D721Med (cell line): ENCODE measurements at regions not wholly inside any gene's neighbourhood (a gene's known extent, or its start where the extent isn't known, plus 50 kb on each side); places are given as distances from the start of the nearest gene placed in this dataset.
"Not testable (repeated sequence)": the region's sequence is repeated elsewhere in the genome, so short reads cannot be mapped to it uniquely, and the experiment has no call there.

ENCODE experiments used
- DNase-seq: peaks from one replicate; pipeline ENCODE4 v3.0.0; 2011; ENCODE audit warnings: low spot score; ENCODE audit not compliant: insufficient read length
- FAIRE-seq: peaks from 2 replicates; lab custom pipeline; 2011; peaks lifted over from hg19 to GRCh38; lab: Jason Lieb, UNC
- TF ChIP-seq, protein P1 (sequence below): IDR thresholded peaks from 2 replicates; pipeline ENCODE4 v1.5.1; 2012; ENCODE audit warnings: mild to moderate bottlenecking, control low read depth; ENCODE audit not compliant: insufficient read depth; ENCODE audit errors: missing control alignments

GRCh38 chr2:34529965-34530364 lies 930.9 kb upstream of the FAM98A start:
- FAIRE-seq (no peak), DNase-seq (no peak)
- TF ChIP-seq, protein P1, sequence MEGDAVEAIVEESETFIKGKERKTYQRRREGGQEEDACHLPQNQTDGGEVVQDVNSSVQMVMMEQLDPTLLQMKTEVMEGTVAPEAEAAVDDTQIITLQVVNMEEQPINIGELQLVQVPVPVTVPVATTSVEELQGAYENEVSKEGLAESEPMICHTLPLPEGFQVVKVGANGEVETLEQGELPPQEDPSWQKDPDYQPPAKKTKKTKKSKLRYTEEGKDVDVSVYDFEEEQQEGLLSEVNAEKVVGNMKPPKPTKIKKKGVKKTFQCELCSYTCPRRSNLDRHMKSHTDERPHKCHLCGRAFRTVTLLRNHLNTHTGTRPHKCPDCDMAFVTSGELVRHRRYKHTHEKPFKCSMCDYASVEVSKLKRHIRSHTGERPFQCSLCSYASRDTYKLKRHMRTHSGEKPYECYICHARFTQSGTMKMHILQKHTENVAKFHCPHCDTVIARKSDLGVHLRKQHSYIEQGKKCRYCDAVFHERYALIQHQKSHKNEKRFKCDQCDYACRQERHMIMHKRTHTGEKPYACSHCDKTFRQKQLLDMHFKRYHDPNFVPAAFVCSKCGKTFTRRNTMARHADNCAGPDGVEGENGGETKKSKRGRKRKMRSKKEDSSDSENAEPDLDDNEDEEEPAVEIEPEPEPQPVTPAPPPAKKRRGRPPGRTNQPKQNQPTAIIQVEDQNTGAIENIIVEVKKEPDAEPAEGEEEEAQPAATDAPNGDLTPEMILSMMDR = no peak

- DNase-seq (no peak), FAIRE-seq (no peak)
- TF ChIP-seq, protein P1 = no peak
Observed at GRCh38 chr2:34523958-34524514, 924.9 kb upstream of the FAM98A start.

DNA sequence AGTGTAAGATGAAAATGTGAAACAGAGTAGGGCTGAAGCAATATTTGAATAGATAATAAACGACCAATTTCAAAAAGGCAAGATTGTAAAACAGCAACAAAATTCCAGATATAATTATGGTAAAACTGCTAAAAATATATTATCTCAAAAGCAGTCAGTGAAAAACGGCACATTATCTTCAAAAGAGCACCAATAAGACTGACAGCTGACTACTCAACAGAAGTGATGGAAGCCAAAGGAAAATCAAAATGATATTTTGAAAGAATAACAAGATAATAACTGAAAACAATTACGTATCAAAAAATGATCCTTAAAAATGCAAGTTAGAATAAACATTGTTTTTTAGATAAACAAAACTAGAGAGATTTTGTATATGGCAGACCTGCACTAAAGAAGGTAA lies 920.6 kb upstream of the FAM98A start:
- FAIRE-seq (no peak), DNase-seq (no peak)
- TF ChIP-seq, protein P1 = no peak

DNA sequence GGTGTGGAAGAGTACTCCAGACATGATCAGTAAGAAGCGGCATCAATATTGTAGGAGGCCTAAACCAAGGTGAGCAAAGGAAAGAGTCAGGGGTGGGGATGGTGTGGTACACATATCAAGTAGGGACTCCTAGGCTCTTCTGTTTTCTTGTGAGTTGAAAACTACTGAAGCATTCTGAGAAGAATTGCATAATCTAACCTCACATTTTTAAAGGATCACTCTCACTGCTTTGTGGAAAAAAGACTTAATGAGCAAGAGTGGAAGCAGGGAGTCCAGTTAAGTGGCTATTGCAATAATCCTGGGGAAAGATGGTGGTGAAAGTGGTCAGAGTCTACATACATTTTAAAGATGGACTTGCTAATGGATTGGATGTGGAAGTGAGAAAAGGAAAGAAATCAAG lies 899.5 kb upstream of the FAM98A start:
- no peak for DNase-seq
- TF ChIP-seq, protein P1 = no peak
- FAIRE-seq = no peak

GRCh38 chr2:34494192-34494591 lies 895.1 kb upstream of the FAM98A start:
- FAIRE-seq, DNase-seq: not testable (repeated sequence)

GRCh38 chr2:34492561-34493455 lies 893.7 kb upstream of the FAM98A start:
- FAIRE-seq (no peak), DNase-seq (no peak)
- TF ChIP-seq, protein P1 = no peak

DNA sequence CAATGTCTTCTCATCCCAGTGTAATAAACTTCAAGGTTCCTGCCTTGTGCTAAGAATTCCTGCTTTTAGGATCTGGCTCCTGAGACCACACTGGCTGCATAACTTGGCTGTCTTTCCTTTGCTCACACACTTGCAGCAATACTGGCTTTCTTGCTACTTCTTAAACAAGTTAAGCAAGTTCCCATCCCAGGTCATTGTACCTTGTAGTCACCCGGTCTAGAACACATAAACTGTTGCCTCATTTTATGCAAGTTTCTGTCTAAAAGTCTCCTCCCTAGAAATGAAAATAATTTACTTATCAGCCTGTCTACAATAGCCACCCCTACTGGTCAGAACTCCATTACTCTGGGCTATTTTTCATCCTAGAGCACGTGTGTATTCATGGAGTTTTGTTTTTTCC lies 887.9 kb upstream of the FAM98A start:
- DNase-seq = no peak
- TF ChIP-seq, protein P1 = no peak
- no peak for FAIRE-seq
